ENCODE measurements at regions not wholly inside any gene's neighbourhood (a gene's known extent, or its start where the extent isn't known, plus 50 kb on each side); places are given as distances from the start of the nearest gene placed in this dataset.

GRCh38 chr7:94325122-94325475, 69.6 kb upstream of the COL1A2 start:
- TF ChIP-seq TAF1 (IDR thresholded peaks at IDR 0.05; ENCODE audit: borderline replicate concordance, insufficient read depth, low read length) (no peak), POLR2AphosphoS5 (IDR thresholded peaks at IDR 0.05; ENCODE audit: low read depth, low read length) (no peak), SIN3A (IDR thresholded peaks at IDR 0.05; ENCODE audit: borderline replicate concordance, insufficient read depth, low read length) (no peak), REST (IDR thresholded peaks at IDR 0.05; ENCODE audit: insufficient read depth in 1 of 2, low read depth in 2 of 2, low read length in 2 of 2) (no peak)

Data from PFSK-1 (cell line).